PC-3 (cell line): ENCODE measurements at regions not wholly inside any gene's neighbourhood (a gene's known extent, or its start where the extent isn't known, plus 50 kb on each side); places are given as distances from the start of the nearest gene placed in this dataset.

ENCODE experiments used
- CTCF ChIP-seq: fragments of 300-600 bp; sonication (generic); conservative IDR thresholded peaks from 2 replicates; pipeline ENCODE4 v1.5.1; 2017; ENCODE audit warnings: antibody characterized with exemption, low read depth, mild to moderate bottlenecking, low read length
- EZH2 ChIP-seq: fragments of 300-600 bp; sonication (generic); IDR thresholded peaks from one replicate; pipeline ENCODE4 v1.6.1; 2017; ENCODE audit warnings: antibody characterized with exemption, mild to moderate bottlenecking, low read length; ENCODE audit not compliant: unreplicated experiment
- EZH2phosphoT487 ChIP-seq: fragments of 300-600 bp; sonication (generic); IDR thresholded peaks from 2 replicates; pipeline ENCODE4 v1.6.1; 2018; ENCODE audit warnings: mild to moderate bottlenecking, antibody characterized with exemption, low read length, borderline replicate concordance

- no peak for TF ChIP-seq CTCF
- TF ChIP-seq EZH2: no peak
- no peak for TF ChIP-seq EZH2phosphoT487
Measured at GRCh38 chr12:102569803-102570202, 89.4 kb upstream of the IGF1 start.
